Mesendoderm (in vitro differentiated cells): ENCODE measurements at regions not wholly inside any gene's neighbourhood (a gene's known extent, or its start where the extent isn't known, plus 50 kb on each side); places are given as distances from the start of the nearest gene placed in this dataset. TPM values are rescaled to one million over a fixed set of nuclear protein-coding genes. Genes with fewer than 3 reads are reported as not detected.

Experiments
- small RNA-seq: library from polyadenylated mRNA; stranded (forward); fragments of <200 nt; extraction: miRNeasy Mini kit (QIAGEN cat#:217004); gene quantifications from one replicate; pipeline ENCODE3, GENCODE V24; 2013; ENCODE audit not compliant: insufficient read depth

Small RNA genes lying in the stretch of these regions (small RNA-seq; reads per million reads assigned to genes)
- not detected for gene RF00004
